HG02642 (cell line): ENCODE measurements at regions not wholly inside any gene's neighbourhood (a gene's known extent, or its start where the extent isn't known, plus 50 kb on each side); places are given as distances from the start of the nearest gene placed in this dataset.
A peak's percentile ranks its signal among the peaks of the same experiment; 100 is the strongest.

Source experiments
- ATAC-seq: cut with Tn5 transposase; IDR thresholded peaks from one replicate; pipeline ENCODE4 v1.9.1; 2021; ENCODE audit warnings: mild to moderate bottlenecking; ENCODE audit not compliant: unreplicated experiment, poor library complexity

- ATAC-seq = no peak
Observed at GRCh38 chr10:108782411-108782810, 1140.9 kb downstream of the XPNPEP1 start.

DNA sequence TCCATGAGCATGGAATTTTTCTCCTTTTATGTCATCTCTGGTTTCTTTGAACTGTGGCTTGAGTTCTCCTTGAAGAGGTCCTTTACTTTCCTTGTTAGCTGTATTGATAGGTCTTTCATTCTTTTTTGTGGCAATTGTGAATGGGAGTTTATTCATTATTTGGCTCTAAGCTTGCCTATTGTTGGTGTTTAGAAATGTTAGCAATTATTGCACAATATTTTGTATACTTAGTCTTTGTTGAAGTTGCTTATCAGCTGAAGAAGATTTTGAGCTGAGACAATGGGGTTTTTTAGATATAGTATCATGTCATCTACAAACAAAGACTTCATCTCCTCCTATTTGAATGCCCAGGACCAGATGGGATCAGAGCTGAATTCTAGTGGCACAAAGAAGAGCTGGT lies 1143.8 kb downstream of the XPNPEP1 start:
- no peak for ATAC-seq

DNA sequence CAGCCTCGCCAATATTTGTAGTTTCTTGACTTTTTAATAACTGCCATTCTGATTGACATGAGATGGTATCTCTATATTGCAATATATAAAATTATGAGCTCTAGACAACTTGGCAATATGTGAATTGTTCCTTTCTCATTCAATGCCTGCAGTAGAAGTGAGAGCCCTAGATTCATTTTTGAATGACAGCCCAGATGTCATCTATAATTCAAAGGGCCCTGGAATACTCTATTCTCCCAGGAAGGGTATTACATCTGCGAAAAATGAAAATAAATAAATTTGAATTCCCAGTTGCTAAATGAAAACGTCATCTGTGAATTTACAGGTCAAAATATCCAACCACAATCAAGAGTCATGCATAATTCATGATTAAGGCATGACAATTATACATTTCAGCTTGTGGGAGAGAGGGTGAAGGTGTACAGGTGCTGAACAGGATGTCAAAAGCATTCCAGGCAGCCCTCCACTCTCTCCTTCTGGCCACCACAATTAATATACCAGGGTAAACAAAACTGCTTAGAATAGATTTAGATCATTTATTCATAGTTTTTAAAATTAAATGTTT lies 1147.3 kb downstream of the XPNPEP1 start:
- ATAC-seq = no peak

DNA sequence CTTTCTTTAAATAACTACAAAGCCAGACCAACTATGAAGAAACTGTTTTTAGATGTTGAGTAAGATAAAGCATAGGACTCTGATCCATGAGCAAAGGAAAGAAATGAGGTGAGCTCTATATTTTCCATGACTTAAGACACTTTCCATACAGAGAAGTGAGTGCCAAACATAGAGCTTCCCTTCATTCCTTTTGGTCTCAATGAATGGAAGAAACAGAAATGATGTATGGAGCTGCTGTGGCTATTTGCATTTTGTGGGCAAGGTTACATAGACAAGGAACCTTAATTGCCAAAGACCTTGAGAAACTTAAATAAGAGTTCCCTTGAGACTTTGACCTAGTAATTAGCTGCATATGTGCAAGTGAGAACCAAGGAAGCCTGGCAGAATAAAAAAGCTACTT lies 1152.2 kb downstream of the XPNPEP1 start:
- ATAC-seq = no peak

DNA sequence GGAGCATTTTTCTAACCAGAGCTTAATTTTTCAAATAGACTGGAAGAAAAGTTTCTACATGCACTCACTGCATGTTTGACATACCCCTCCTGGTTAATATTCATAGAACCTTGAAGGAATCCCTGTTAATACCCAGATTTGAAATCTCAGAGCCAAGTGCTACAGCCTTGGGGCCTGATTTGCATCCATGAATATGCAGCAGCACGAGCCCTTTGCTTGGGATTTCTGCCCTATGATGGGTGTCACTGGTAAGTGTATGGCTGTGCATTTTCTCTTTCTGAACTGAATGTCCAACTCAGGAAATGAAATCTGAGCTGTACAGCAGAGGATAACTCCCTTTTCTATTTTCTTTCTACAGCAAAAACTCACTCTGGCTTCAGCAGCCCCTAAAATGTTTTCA lies 1157.5 kb downstream of the XPNPEP1 start:
- ATAC-seq = no peak

DNA sequence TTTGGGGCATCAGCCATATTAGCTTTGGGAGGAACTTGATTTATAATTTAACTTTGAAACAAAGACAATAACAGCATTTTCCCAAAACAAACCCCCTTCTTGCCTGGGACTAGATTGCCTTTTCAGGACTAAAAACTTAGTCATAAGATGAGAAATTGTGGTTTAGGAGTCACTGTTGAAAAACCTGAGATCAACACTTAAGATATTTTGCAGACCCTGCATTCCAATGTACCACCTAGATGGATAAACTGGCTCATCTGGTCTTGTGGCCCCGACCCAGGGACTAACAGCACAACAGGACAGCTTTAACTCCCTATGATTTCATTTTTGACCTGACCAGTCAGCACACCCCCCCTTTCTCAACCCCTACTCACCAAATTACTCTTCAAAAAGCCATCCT lies 1165.4 kb downstream of the XPNPEP1 start:
- no peak for ATAC-seq

DNA sequence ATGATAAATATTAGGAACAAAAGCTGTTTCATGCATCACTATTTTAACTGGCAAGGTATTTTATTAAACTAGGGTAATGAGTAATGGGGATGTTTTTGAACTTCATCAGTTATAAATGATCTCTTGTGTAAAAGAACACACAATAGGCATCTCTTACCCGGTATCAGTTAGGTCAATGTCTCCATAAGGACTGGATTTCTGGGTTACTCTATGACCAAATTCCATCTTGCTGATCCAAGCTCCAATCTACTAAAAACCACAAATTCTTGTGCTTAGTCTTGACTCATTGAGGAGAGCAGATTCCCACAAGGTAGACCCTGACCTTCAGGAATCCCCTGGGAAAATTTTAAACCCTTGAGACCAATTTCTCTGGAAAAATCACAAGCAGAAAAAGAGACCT lies 1167.7 kb downstream of the XPNPEP1 start:
- no peak for ATAC-seq

GRCh38 chr10:108753326-108753725 lies 1170.0 kb downstream of the XPNPEP1 start:
- ATAC-seq = no peak

DNA sequence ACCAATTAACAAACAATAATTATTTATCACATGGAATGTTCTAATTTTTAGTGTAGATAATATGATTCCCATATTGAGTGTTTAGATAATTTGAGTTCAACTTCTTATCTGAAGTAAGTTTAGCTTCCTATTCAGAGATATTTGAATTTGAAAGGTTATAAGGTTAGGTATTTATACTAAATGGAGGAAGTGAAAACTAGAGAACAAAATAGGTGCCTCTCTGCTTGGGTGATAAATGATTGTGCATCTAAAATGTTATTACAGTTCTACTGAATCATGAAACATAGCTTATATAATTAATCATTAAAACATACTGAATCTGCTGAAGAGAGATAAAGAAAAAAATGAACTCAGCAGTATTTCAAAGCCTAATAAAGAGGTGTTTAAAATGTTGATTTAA lies 1174.3 kb downstream of the XPNPEP1 start:
- ATAC-seq = no peak

DNA sequence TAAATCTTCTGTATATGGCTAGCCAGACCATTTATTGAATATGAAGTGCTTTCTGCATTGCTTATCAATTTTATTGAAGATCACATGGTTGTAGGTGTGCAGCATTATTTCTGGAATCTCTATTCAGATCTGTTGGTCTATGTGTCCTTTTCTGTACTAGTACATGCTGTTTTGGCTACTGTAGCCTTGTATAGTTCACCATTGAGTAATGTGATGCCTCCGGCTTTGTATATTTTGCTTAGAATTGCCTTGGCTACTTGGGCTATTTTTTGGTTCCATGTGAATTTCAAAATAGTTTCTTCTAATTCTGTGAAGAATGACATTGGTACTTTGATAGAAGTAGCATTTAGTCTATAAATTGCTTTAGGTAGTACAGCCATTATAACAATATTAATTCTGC lies 1187.2 kb downstream of the XPNPEP1 start:
- no peak for ATAC-seq

DNA sequence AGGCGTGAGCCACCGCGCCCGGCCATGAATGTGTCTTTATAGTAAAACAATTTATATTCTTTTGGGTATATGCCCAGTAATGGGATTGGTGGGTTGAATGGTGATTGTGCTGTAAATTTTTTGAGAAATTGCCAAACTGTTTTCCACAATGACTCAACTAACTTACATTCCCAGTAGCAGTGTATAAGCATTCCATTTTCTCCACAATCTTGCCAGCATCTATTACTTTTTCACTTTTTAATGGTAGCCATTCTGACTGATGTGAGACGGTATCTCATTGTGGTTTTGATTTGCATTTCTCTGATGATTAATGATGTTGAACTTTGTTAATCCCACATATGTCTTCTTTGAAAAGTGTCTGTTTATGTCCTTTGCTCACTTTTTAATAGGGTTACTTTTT lies 1187.9 kb downstream of the XPNPEP1 start:
- ATAC-seq = no peak

GRCh38 chr10:108721874-108722273 lies 1201.4 kb downstream of the XPNPEP1 start:
- no peak for ATAC-seq

- no peak for ATAC-seq
Observed at GRCh38 chr10:108716352-108716751, 1207.0 kb downstream of the XPNPEP1 start.

DNA sequence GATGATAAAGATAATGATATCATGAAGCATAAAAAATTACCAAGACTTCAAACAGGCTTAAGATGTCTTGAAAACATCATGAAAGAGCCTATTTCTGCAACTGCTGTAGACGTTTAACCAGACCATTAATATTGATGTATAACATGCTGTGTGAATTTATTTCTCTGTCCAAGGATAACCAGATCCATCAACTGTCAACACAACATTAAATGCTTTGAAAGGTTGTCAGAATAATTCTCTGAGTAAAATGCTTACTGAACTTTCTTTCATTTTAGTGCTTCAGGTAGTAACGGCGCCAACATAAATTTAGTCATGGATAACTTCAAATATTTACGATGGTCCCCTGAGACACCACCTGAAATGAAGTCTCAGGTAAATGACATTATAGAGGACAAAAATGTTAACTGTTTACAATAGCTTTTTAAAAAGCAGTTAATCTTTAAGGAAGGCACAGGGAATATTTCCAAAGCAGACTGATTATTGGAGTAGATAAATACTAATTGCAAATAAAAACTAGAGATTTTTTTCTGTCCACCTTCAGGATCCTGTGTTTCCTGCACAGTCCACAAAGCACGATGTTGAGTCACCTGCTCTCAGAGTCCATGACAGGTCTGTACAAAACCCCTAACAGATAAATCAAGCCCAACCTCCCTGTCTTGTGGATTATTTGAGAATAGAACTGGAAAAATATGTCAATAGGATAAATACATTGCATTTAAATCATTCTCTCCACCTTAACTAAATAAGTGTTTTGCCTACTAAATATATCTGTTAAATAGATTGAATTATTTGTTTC lies 1213.2 kb downstream of the XPNPEP1 start:
- ATAC-seq = no peak

DNA sequence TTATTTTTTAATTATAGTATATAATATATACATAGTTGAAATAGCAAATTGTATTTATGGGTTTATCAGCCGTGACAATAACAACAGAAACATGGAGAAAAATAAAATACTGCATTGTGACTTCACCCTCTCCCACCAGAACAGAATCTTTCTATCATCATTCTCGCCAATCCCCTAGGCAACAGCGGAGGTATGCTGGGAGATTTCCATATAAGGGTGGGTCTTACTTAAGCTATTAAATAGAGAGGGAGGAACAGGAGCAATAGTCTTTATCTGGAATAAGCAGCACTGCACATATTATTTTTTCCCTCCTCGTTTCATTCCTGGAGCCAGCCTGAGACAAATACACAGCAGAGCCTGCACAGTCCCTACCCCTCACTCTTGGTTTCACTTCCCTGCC lies 1214.9 kb downstream of the XPNPEP1 start:
- no peak for ATAC-seq

- ATAC-seq = peak; percentile 93
Observed at GRCh38 chr10:108696792-108697477, 1226.4 kb downstream of the XPNPEP1 start.

DNA sequence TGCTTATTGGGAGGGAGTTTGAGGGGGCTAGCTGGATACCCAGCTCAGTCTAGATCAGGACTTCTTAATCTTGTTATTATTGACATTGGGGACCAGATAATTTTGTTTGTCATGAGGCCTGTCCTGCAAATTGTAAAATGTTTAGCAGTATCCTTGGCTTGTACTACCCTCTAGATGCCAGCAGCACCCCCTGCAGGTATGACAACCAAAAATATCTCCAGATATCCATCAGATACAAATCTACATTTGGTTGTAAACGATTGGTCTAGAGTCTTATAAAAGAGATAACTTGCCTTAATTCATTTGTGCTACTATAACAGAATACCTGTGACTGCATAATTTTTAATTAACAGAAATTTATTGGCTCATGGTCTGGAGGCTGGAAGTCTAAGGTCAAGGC lies 1232.2 kb downstream of the XPNPEP1 start:
- ATAC-seq = no peak

DNA sequence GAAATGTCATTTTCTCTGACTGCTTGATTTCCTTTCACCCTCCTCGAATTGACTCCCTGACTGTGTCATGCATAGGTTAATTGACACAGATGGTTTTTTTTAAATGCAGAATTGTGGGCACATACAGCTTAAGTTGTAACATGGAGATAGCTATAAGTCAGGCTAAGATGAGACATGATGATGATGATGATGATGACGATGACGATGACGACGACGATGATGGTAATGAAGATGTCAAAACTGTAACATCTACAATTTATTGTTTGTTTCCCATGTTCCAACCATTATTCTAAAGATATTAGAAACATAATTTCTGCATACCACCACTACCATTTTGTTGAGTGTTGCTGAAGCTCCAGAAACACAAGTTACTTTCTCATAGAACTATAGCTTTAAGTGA lies 1232.8 kb downstream of the XPNPEP1 start:
- ATAC-seq = no peak

GRCh38 chr10:108689891-108690290 lies 1233.4 kb downstream of the XPNPEP1 start:
- no peak for ATAC-seq

GRCh38 chr10:108688314-108688713 lies 1235.0 kb downstream of the XPNPEP1 start:
- ATAC-seq = no peak

GRCh38 chr10:108685863-108686531 lies 1237.3 kb downstream of the XPNPEP1 start:
- no peak for ATAC-seq
